ENCODE measurements at regions not wholly inside any gene's neighbourhood (a gene's known extent, or its start where the extent isn't known, plus 50 kb on each side); places are given as distances from the start of the nearest gene placed in this dataset.

- no peak for TF ChIP-seq CTCF (IDR thresholded peaks at IDR 0.05; ENCODE audit: low read depth, low read length)
- no peak overlapping the region for H3K4me3 ChIP-seq (ENCODE audit: low read depth, low read length)
Observed at GRCh38 chr1:60828944-60829343, 253.4 kb upstream of the NFIA start.

- TF ChIP-seq CTCF (IDR thresholded peaks at IDR 0.05; ENCODE audit: low read depth, low read length), result no peak
- no peak overlapping the region for H3K4me3 ChIP-seq (ENCODE audit: low read depth, low read length)
Observed at GRCh38 chr1:60826320-60827094, 255.9 kb upstream of the NFIA start.

DNA sequence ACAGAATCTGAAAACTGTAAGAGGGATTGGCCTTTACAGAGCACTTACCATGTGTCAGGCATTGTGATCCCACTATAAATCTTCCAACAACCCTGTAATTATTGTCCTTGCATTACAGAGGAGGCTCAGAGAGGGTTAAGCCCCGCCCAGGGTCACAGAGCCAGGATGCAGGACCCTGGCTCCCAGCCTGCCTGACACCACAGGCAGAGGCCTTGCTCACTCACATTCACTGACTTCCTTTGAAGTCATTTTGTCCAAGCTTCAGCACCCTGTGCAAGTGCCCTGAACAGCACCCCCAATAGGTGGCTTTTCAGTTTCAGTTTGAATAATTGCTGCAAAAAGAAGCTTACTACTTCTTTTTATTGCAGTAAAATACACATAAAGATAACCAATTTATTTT is 256.8 kb upstream of the NFIA start:
- TF ChIP-seq CTCF (IDR thresholded peaks at IDR 0.05; ENCODE audit: low read depth, low read length), result no peak
- H3K4me3 ChIP-seq (ENCODE audit: low read depth, low read length), result no peak overlapping the region

DNA sequence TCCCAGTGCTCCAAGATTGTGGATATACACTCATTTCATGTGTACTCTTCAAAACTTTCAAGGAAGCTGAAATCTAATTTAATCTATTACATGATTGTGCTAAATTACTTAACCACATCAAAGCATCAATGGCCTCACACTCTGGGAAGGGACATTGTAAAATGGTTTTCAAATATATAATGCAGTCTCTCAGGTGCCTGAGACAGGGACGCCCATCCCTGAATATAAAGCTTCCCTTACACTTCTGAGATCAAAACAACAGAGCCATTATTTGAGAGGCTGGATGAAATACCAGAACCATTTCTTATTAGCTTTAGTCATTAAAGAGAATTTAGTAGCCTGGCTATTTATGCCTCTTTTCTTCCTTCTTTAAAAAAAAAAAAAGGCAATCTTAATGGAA is 259.2 kb upstream of the NFIA start:
- no peak overlapping the region for H3K4me3 ChIP-seq (ENCODE audit: low read depth, low read length)
- TF ChIP-seq CTCF (IDR thresholded peaks at IDR 0.05; ENCODE audit: low read depth, low read length), result no peak

DNA sequence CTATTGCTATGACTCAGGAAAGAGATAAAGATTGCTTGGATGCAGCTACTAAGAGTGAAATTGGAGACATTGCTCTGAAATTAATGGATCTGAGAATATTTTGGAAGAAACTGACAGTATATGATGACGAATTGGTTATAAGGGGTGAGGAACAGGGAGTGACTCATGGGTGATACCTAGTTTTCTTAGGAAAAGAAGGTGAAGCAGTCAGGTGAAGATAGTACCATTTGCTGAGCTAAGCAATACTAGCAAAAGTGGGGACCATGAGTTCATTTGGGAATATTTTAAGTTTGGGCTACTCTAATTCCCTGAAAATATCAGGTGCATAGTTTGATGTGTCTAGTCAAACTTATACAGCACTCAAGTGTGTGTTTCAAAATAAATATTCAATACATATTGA is 260.1 kb upstream of the NFIA start:
- H3K4me3 ChIP-seq (ENCODE audit: low read depth, low read length), result no peak overlapping the region
- TF ChIP-seq CTCF (IDR thresholded peaks at IDR 0.05; ENCODE audit: low read depth, low read length), result no peak

- H3K4me3 ChIP-seq (ENCODE audit: low read depth, low read length), result no peak overlapping the region
- no peak for TF ChIP-seq CTCF (IDR thresholded peaks at IDR 0.05; ENCODE audit: low read depth, low read length)
Observed at GRCh38 chr1:60821156-60821555, 261.2 kb upstream of the NFIA start.

DNA sequence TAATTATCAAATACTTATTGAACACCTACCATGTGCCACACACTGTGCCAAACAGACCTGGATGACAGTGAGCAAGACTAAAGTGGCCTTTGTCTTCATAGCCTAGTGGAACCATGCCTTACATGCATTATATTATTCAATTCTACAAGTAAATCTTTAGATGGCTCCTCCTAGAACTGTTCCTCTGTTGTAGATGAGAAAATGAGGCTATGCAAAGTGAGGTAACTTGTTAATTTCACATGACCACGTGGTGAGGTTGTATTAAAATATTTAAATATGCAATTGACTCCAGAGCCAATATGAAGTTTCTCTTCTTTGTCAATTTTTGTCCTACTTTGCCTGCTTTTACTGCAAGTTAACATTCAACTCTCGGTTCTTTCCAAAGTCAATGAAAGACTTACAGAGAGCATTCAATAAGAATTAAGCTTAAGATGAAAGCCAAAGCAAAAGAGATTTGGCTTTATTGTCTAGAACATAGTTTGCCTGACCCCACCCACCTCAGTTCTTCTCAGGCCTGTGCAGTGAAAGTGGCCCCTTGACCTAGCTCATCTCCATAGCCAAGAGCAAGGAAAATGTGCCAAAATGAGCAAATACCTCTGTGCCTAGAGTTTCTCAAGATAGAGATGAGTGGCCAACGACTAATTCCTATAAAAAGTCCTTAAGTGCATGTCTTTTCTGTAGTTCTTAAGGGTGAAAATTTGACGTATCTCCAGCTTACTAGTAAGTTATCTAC is 263.2 kb upstream of the NFIA start:
- H3K4me3 ChIP-seq (ENCODE audit: low read depth, low read length), result no peak overlapping the region
- TF ChIP-seq CTCF (IDR thresholded peaks at IDR 0.05; ENCODE audit: low read depth, low read length), result no peak
